PC-9 (cell line): ENCODE measurements at regions not wholly inside any gene's neighbourhood (a gene's known extent, or its start where the extent isn't known, plus 50 kb on each side); places are given as distances from the start of the nearest gene placed in this dataset.

Experiments used
- BruUV-seq: library from RNA; stranded (reverse); fragments of 400-500 nt; replicated peaks from 2 replicates; lab custom pipeline; 2021; lab: Mats Ljungman, UMichigan
- CTCF ChIA-PET: fragments of 300-600 bp; sonication (Branson Sonifier 250); formaldehyde crosslinking; loops from one replicate; lab custom pipeline; 2022; ENCODE audit warnings: antibody characterized with exemption; lab: Charles Lee
- POLR2A ChIA-PET: fragments of 300-600 bp; sonication (Branson Sonifier 250); formaldehyde crosslinking; loops from one replicate; lab custom pipeline; 2022; ENCODE audit warnings: antibody characterized with exemption; ENCODE audit not compliant: unreplicated experiment; lab: Charles Lee
- DNase-seq, 2 experiments: peaks; one replicate each; pipeline versions ENCODE4 v3.0.0 to v3.0.0-alpha.2; 2015 to 2022; ENCODE audit warnings: mixed read lengths in 1 of 2
- H2AFZ ChIP-seq: fragments of 200-600 bp; sonication (generic); 2 replicates; pipeline ENCODE4 v1.8.1; 2017; ENCODE audit warnings: antibody characterized with exemption
- H3F3A ChIP-seq: fragments of 200-600 bp; sonication (generic); 2 replicates; pipeline ENCODE4 v1.8.1; 2017; ENCODE audit warnings: antibody characterized with exemption, mild to moderate bottlenecking, low read depth; ENCODE audit not compliant: insufficient read depth
- H3K27ac ChIP-seq: fragments of 200-600 bp; sonication (generic); 2 replicates; pipeline ENCODE4 v1.6.1; 2016; ENCODE audit warnings: mixed run types
- H3K27me3 ChIP-seq: fragments of 200-600 bp; sonication (generic); 2 replicates; pipeline ENCODE4 v1.6.1; 2016; ENCODE audit warnings: low read depth, mixed run types; ENCODE audit not compliant: insufficient read depth
- H3K36me3 ChIP-seq: fragments of 200-600 bp; sonication (generic); 2 replicates; pipeline ENCODE4 v1.6.1; 2016; ENCODE audit warnings: low read depth, mixed run types
- H3K4me1 ChIP-seq: fragments of 200-600 bp; sonication (generic); replicated peaks from 2 replicates; pipeline ENCODE4 v1.6.1; 2016; ENCODE audit warnings: mixed run types; ENCODE audit not compliant: insufficient read depth
- H3K4me2 ChIP-seq: fragments of 200-600 bp; sonication (generic); 2 replicates; pipeline ENCODE4 v1.6.1; 2017; ENCODE audit warnings: mixed run types
- H3K4me3 ChIP-seq: fragments of 200-600 bp; sonication (generic); 2 replicates; pipeline ENCODE4 v1.6.1; 2016; ENCODE audit warnings: mixed run types
- H3K79me2 ChIP-seq: fragments of 200-600 bp; sonication (generic); 2 replicates; pipeline ENCODE4 v1.6.1; 2017; ENCODE audit warnings: low read depth, mixed run types
- H3K9me2 ChIP-seq: fragments of 200-600 bp; sonication (generic); 2 replicates; pipeline ENCODE4 v1.8.1; 2017; ENCODE audit warnings: mild to moderate bottlenecking; ENCODE audit not compliant: insufficient read depth
- H3K9me3 ChIP-seq: fragments of 200-600 bp; sonication (generic); 2 replicates; pipeline ENCODE4 v1.8.1; 2016; ENCODE audit warnings: low read depth; ENCODE audit not compliant: insufficient read depth
- H4K20me1 ChIP-seq: fragments of 200-600 bp; sonication (generic); 2 replicates; pipeline ENCODE4 v1.8.1; 2017; ENCODE audit not compliant: insufficient read depth
- CTCF ChIP-seq: fragments of 200-600 bp; sonication (generic); conservative IDR thresholded peaks from 2 replicates; pipeline ENCODE4 v1.6.1; 2017; ENCODE audit warnings: mixed run types, antibody characterized with exemption, mild to moderate bottlenecking, moderate library complexity
- EZH2 ChIP-seq: fragments of 200-600 bp; sonication (generic); IDR thresholded peaks from 2 replicates; pipeline ENCODE4 v1.8.0; 2017; ENCODE audit warnings: antibody characterized with exemption, low read depth
- intact Hi-C: fragments of 100-400 bp; cut with micrococcal nuclease; formaldehyde crosslinking; loops from one replicate; pipeline ENCODE4 v1.10.0; 2022; ENCODE audit not compliant: unreplicated experiment

- no peaks in the 10 kb centered on the region for H3F3A ChIP-seq
- BruUV-seq = no TSS peak
- no peaks in the 10 kb centered on the region for H3K4me1 ChIP-seq
- H3K36me3 ChIP-seq = no peaks in the 10 kb centered on the region
- DNase-seq = no peak
- no peak overlapping the region for H3K4me2 ChIP-seq
- no peaks in the 10 kb centered on the region for H3K79me2 ChIP-seq
- H4K20me1 ChIP-seq = no peaks in the 10 kb centered on the region
- no peaks in the 10 kb centered on the region for H3K27me3 ChIP-seq
- H3K4me3 ChIP-seq = no peak overlapping the region
- peaks cover 14% of the 10 kb centered on the region for H3K9me3 ChIP-seq
- ChIA-PET CTCF (no interaction called here), POLR2A (no interaction called here)
- intact Hi-C loops = no loop called here
- no peak overlapping the region for H2AFZ ChIP-seq
- no peak overlapping the region for H3K27ac ChIP-seq
- TF ChIP-seq CTCF (no peak), EZH2 (no peak)
- H3K9me2 ChIP-seq = no peaks in the 10 kb centered on the region
Measured at GRCh38 chr5:71977311-71977710, 130.0 kb upstream of the MAP1B start.

GRCh38 chr5:71978216-71978615 is 129.1 kb upstream of the MAP1B start:
- ChIA-PET POLR2A (no interaction called here), CTCF (no interaction called here)
- Histone ChIP-seq H2AFZ (no peak overlapping the region), H3K9me2 (no peaks in the 10 kb centered on the region), H3F3A (no peaks in the 10 kb centered on the region), H3K4me2 (no peak overlapping the region), H3K4me3 (no peak overlapping the region), H3K79me2 (no peaks in the 10 kb centered on the region), H4K20me1 (no peaks in the 10 kb centered on the region), H3K27me3 (no peaks in the 10 kb centered on the region), H3K9me3 (peaks cover 14% of the 10 kb centered on the region), H3K4me1 (no peaks in the 10 kb centered on the region), H3K27ac (no peak overlapping the region), H3K36me3 (no peaks in the 10 kb centered on the region)
- TF ChIP-seq EZH2 (no peak), CTCF (no peak)
- intact Hi-C loops = no loop called here
- no peak for DNase-seq
- BruUV-seq = no TSS peak

GRCh38 chr5:71982717-71983395 is 124.4 kb upstream of the MAP1B start:
- Histone ChIP-seq H2AFZ (no peak overlapping the region), H3K27me3 (no peaks in the 10 kb centered on the region), H3F3A (no peaks in the 10 kb centered on the region), H3K36me3 (no peaks in the 10 kb centered on the region), H4K20me1 (no peaks in the 10 kb centered on the region), H3K4me2 (no peak overlapping the region), H3K4me1 (no peaks in the 10 kb centered on the region), H3K9me2 (no peaks in the 10 kb centered on the region), H3K27ac (no peak overlapping the region), H3K9me3 (peaks cover 14% of the 10 kb centered on the region), H3K79me2 (no peaks in the 10 kb centered on the region), H3K4me3 (no peak overlapping the region)
- intact Hi-C loops = no loop called here
- ChIA-PET CTCF (no interaction called here), POLR2A (interaction anchor here (0.6 kb wide), 1 partner anchor 84 kb away, joined by 3 read pairs; no protein-coding TSS in a partner anchor)
- TF ChIP-seq CTCF (no peak), EZH2 (no peak)
- DNase-seq = no peak
- no TSS peak for BruUV-seq
